HCT116 (cell line): ENCODE measurements at regions not wholly inside any gene's neighbourhood (a gene's known extent, or its start where the extent isn't known, plus 50 kb on each side); places are given as distances from the start of the nearest gene placed in this dataset.

ENCODE experiments used
- ATAC-seq: fragments of 200-7000 bp; cut with Tn5 transposase; 2 replicates; pipeline ENCODE4 v1.9.1; 2020; ENCODE audit warnings: mild to moderate bottlenecking, moderate library complexity
- BruUV-seq: library from RNA; stranded (reverse); fragments of 400-500 nt; replicated peaks from 2 replicates; lab custom pipeline; 2021; lab: Mats Ljungman, UMichigan
- CTCF ChIA-PET: fragments of 300-600 bp; sonication (Branson Sonifier 250); formaldehyde crosslinking; loops from one replicate; lab custom pipeline; 2021; ENCODE audit warnings: antibody characterized with exemption; lab: Charles Lee
- POLR2A ChIA-PET: fragments of 300-600, 350-600 bp; sonication (Branson Sonifier 250); formaldehyde crosslinking; loops from one replicate; lab custom pipeline; 2021; ENCODE audit warnings: antibody characterized with exemption; lab: Charles Lee
- RAD21 ChIA-PET, 2 experiments: fragments of 300-600 bp; sonication (Branson Sonifier 250); formaldehyde crosslinking; loops; one replicate each; lab custom pipeline; 2023; ENCODE audit warnings: low total read pairs in 2 of 2; ENCODE audit not compliant: uncharacterized antibody in 2 of 2, unreplicated experiment in 2 of 2, low non-redundant PET in 1 of 2; lab: Charles Lee
- DNase-seq: peaks from one replicate; pipeline ENCODE4 v3.0.0-alpha.2; 2010; ENCODE audit warnings: low read depth, low spot score
- H2AFZ ChIP-seq: fragments of 200-600 bp; shearing (Covaris generic), sonication (generic); 2 replicates; pipeline ENCODE4 v1.6.1; 2017; ENCODE audit warnings: low read depth, mixed run types, mixed read lengths, antibody characterized with exemption, low read length; ENCODE audit not compliant: poor library complexity, severe bottlenecking
- H3K27ac ChIP-seq: 2 replicates; pipeline ENCODE4 v1.5.1; 2012; ENCODE audit warnings: low read depth, low read length
- H3K27me3 ChIP-seq: fragments of 200-600 bp; sonication (generic); 2 replicates; pipeline ENCODE4 v1.6.1; 2016; ENCODE audit warnings: mixed run types, low read length, mixed read lengths; ENCODE audit not compliant: insufficient read depth
- H3K36me3 ChIP-seq, 2 experiments: fragments of 200-500 bp in 1 of 2; fragments of 200-600 bp in 1 of 2; sonication (Bioruptor generic) in 1 of 2; sonication (generic) in 1 of 2; 2 replicates each; pipeline versions ENCODE4 v1.5.1 to v1.6.1; 2014 to 2016; ENCODE audit warnings: low read length in 2 of 2, inconsistent platforms in 1 of 2, mixed read lengths in 1 of 2, mixed run types in 1 of 2; ENCODE audit not compliant: insufficient read depth in 2 of 2, control insufficient read depth in 1 of 2
- H3K4me1 ChIP-seq, 2 experiments: fragments of 200-600 bp in 1 of 2; sonication (generic) in 1 of 2; 2 replicates each; pipeline versions ENCODE4 v1.5.1 to v1.6.1; 2012 to 2017; ENCODE audit warnings: low read length in 2 of 2, inconsistent platforms in 1 of 2, mild to moderate bottlenecking in 1 of 2, mixed read lengths in 1 of 2, mixed run types in 1 of 2, moderate library complexity in 1 of 2; ENCODE audit not compliant: insufficient read depth in 2 of 2, control insufficient read depth in 1 of 2
- H3K4me2 ChIP-seq: fragments of 200-600 bp; sonication (generic); 2 replicates; pipeline ENCODE4 v1.6.1; 2017; ENCODE audit warnings: mixed run types, low read length, mixed read lengths
- H3K4me3 ChIP-seq, 2 experiments: fragments of 200-600 bp in 1 of 2; sonication (generic) in 1 of 2; replicated peaks in 1 of 2; 2 replicates each; pipeline ENCODE4 v1.5.1; 2011 to 2016; ENCODE audit warnings: low read length in 2 of 2, control low read depth in 1 of 2, low read depth in 1 of 2, mild to moderate bottlenecking in 1 of 2, mixed read lengths in 1 of 2, mixed run types in 1 of 2
- H3K79me2 ChIP-seq: fragments of 200-600 bp; sonication (generic); 2 replicates; pipeline ENCODE4 v1.6.1; 2017; ENCODE audit warnings: mild to moderate bottlenecking, mixed run types, low read length, moderate library complexity, mixed read lengths; ENCODE audit not compliant: insufficient read depth
- H3K9ac ChIP-seq: fragments of 200-600 bp; sonication (generic); 2 replicates; pipeline ENCODE4 v1.6.1; 2016; ENCODE audit warnings: low read length, mixed read lengths
- H3K9me2 ChIP-seq: fragments of 200-600 bp; sonication (generic), shearing (Covaris generic); 2 replicates; pipeline ENCODE4 v1.6.1; 2017; ENCODE audit warnings: mixed run types, mild to moderate bottlenecking, moderate library complexity; ENCODE audit not compliant: insufficient read depth
- H3K9me3 ChIP-seq, 2 experiments: fragments of 200-500 bp in 1 of 2; fragments of 200-600 bp in 1 of 2; sonication (Bioruptor generic) in 1 of 2; sonication (generic) in 1 of 2; 2 replicates each; pipeline ENCODE4 v1.6.1; 2014 to 2017; ENCODE audit warnings: low read length in 2 of 2, mixed read lengths in 2 of 2, inconsistent platforms in 1 of 2, low read depth in 1 of 2, mild to moderate bottlenecking in 1 of 2, mixed run types in 1 of 2, moderate library complexity in 1 of 2; ENCODE audit not compliant: control insufficient read depth in 1 of 2, insufficient read depth in 1 of 2
- H4K20me1 ChIP-seq: fragments of 200-600 bp; sonication (generic), shearing (Covaris generic); 2 replicates; pipeline ENCODE4 v1.6.1; 2017; ENCODE audit warnings: mixed run types, mild to moderate bottlenecking, moderate library complexity; ENCODE audit not compliant: insufficient read depth
- ATF3 ChIP-seq: IDR thresholded peaks from 2 replicates; pipeline ENCODE4 v1.6.1; 2012
- CBX3 ChIP-seq: IDR thresholded peaks from 2 replicates; pipeline ENCODE4 v1.6.1; 2012; ENCODE audit warnings: low read depth
- CEBPB ChIP-seq: IDR thresholded peaks from 2 replicates; pipeline ENCODE4 v1.6.1; 2012; ENCODE audit warnings: low read depth
- EZH2 ChIP-seq: fragments of 200-600 bp; sonication (generic); IDR thresholded peaks from 2 replicates; pipeline ENCODE4 v1.6.1; 2017; ENCODE audit warnings: antibody characterized with exemption, mixed run types
- EZH2phosphoT487 ChIP-seq: fragments of 200-600 bp; IDR thresholded peaks from 2 replicates; pipeline ENCODE4 v1.6.1; 2018; ENCODE audit warnings: antibody characterized with exemption, borderline replicate concordance
- FOSL1 ChIP-seq: IDR thresholded peaks from 2 replicates; pipeline ENCODE4 v1.6.1; 2012; ENCODE audit warnings: low read depth
- JUND ChIP-seq: IDR thresholded peaks from 2 replicates; pipeline ENCODE4 v1.6.1; 2012
- POLR2A ChIP-seq: IDR thresholded peaks from 2 replicates; pipeline ENCODE4 v1.7.0; 2011; ENCODE audit warnings: borderline replicate concordance; ENCODE audit not compliant: insufficient read depth, insufficient read length; ENCODE audit errors: extremely low read depth
- POLR2AphosphoS5 ChIP-seq: IDR thresholded peaks from 2 replicates; pipeline ENCODE4 v1.6.1; 2011; ENCODE audit warnings: mild to moderate bottlenecking, low read depth, low read length, moderate library complexity
- RAD21 ChIP-seq: IDR thresholded peaks from 2 replicates; pipeline ENCODE4 v1.6.1; 2012; ENCODE audit warnings: low read depth, mild to moderate bottlenecking
- SIN3A ChIP-seq: IDR thresholded peaks from 2 replicates; pipeline ENCODE4 v1.6.1; 2012; ENCODE audit warnings: low read depth
- SP1 ChIP-seq: IDR thresholded peaks from 2 replicates; pipeline ENCODE4 v1.6.1; 2012; ENCODE audit warnings: low read depth
- SRF ChIP-seq: IDR thresholded peaks from 2 replicates; pipeline ENCODE4 v1.6.1; 2012; ENCODE audit warnings: low read depth
- ZFX ChIP-seq: fragments of 450-650 bp; IDR thresholded peaks from 2 replicates; pipeline ENCODE4 v1.6.1; 2017
- ZNF274 ChIP-seq: fragments of 200-500 bp; sonication (Bioruptor generic); IDR thresholded peaks from 2 replicates; pipeline ENCODE4 v1.6.1; 2014; ENCODE audit warnings: mild to moderate bottlenecking, low read depth, low read length, inconsistent platforms
- intact Hi-C: fragments of 100-400 bp; cut with micrococcal nuclease; formaldehyde crosslinking; loops from 2 replicates; pipeline ENCODE4 v1.10.0; 2022
- TF ChIP-seq, protein P1 (sequence below): IDR thresholded peaks from 2 replicates; pipeline ENCODE4 v1.6.1; 2012; ENCODE audit warnings: low read depth
- TF ChIP-seq, protein P2 (sequence below): IDR thresholded peaks from 2 replicates; pipeline ENCODE4 v1.6.1; 2011; ENCODE audit warnings: mild to moderate bottlenecking, low read length, moderate library complexity; ENCODE audit not compliant: insufficient replicate concordance; ENCODE audit errors: extremely low read depth

- Histone ChIP-seq H3K4me3 (no peak overlapping the region), H3K9ac (no peak overlapping the region)
- RAD21 ChIA-PET: no interaction called here
- ATAC-seq: no peak
- CTCF ChIA-PET: no interaction called here
- TF ChIP-seq POLR2A: no peak
- no peak for TF ChIP-seq ZNF274
- TF ChIP-seq CEBPB: no peak
- TF ChIP-seq ATF3: no peak
- no peak for TF ChIP-seq SIN3A
- TF ChIP-seq CBX3: no peak
- TF ChIP-seq, protein P1, sequence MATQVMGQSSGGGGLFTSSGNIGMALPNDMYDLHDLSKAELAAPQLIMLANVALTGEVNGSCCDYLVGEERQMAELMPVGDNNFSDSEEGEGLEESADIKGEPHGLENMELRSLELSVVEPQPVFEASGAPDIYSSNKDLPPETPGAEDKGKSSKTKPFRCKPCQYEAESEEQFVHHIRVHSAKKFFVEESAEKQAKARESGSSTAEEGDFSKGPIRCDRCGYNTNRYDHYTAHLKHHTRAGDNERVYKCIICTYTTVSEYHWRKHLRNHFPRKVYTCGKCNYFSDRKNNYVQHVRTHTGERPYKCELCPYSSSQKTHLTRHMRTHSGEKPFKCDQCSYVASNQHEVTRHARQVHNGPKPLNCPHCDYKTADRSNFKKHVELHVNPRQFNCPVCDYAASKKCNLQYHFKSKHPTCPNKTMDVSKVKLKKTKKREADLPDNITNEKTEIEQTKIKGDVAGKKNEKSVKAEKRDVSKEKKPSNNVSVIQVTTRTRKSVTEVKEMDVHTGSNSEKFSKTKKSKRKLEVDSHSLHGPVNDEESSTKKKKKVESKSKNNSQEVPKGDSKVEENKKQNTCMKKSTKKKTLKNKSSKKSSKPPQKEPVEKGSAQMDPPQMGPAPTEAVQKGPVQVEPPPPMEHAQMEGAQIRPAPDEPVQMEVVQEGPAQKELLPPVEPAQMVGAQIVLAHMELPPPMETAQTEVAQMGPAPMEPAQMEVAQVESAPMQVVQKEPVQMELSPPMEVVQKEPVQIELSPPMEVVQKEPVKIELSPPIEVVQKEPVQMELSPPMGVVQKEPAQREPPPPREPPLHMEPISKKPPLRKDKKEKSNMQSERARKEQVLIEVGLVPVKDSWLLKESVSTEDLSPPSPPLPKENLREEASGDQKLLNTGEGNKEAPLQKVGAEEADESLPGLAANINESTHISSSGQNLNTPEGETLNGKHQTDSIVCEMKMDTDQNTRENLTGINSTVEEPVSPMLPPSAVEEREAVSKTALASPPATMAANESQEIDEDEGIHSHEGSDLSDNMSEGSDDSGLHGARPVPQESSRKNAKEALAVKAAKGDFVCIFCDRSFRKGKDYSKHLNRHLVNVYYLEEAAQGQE: no peak
- no peak for TF ChIP-seq SP1
- no peak for TF ChIP-seq SRF
- no peak for TF ChIP-seq RAD21
- no peak for TF ChIP-seq JUND
- no peak for TF ChIP-seq EZH2
- no peak for TF ChIP-seq ZFX
- TF ChIP-seq POLR2AphosphoS5: no peak
- TF ChIP-seq EZH2phosphoT487: no peak
- TF ChIP-seq FOSL1: no peak
- TF ChIP-seq, protein P2, sequence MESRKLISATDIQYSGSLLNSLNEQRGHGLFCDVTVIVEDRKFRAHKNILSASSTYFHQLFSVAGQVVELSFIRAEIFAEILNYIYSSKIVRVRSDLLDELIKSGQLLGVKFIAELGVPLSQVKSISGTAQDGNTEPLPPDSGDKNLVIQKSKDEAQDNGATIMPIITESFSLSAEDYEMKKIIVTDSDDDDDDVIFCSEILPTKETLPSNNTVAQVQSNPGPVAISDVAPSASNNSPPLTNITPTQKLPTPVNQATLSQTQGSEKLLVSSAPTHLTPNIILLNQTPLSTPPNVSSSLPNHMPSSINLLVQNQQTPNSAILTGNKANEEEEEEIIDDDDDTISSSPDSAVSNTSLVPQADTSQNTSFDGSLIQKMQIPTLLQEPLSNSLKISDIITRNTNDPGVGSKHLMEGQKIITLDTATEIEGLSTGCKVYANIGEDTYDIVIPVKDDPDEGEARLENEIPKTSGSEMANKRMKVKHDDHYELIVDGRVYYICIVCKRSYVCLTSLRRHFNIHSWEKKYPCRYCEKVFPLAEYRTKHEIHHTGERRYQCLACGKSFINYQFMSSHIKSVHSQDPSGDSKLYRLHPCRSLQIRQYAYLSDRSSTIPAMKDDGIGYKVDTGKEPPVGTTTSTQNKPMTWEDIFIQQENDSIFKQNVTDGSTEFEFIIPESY: no peak
- TF ChIP-seq, all 23 proteins: peak for 0
- Histone ChIP-seq H3K9me3 (peaks cover 0 to 10% of the 10 kb centered on the region in 2 experiments; a peak in 1 of 4 replicates), H3K79me2 (no peaks in the 10 kb centered on the region), H3K4me2 (no peak overlapping the region), H3K4me1 (no peaks in the 10 kb centered on the region), H4K20me1 (no peaks in the 10 kb centered on the region), H3K9me2 (no peaks in the 10 kb centered on the region), H2AFZ (no peak overlapping the region), H3K36me3 (no peaks in the 10 kb centered on the region), H3K27me3 (peaks cover 3% of the 10 kb centered on the region; the same call in 1 of the 2 replicates), H3K27ac (no peak overlapping the region)
- no TSS peak for BruUV-seq
- intact Hi-C loops: no loop called here
- POLR2A ChIA-PET: no interaction called here
- DNase-seq: no peak
These were observed 91.1 kb upstream of the SOX1 start for GRCh38 chr13:111975539-111976473.
